CD4-positive, alpha-beta T cell treated with Interleukin-4 for 1 hour (primary cell): ENCODE measurements at regions not wholly inside any gene's neighbourhood (a gene's known extent, or its start where the extent isn't known, plus 50 kb on each side); places are given as distances from the start of the nearest gene placed in this dataset.
"Not testable (repeated sequence)": the region's sequence is repeated elsewhere in the genome, so short reads cannot be mapped to it uniquely, and the experiment has no call there.

Experiments
- DNase-seq, 2 donors: peaks; one replicate each; pipeline ENCODE4 v3.0.0-alpha.2; 2020 to 2022

DNA sequence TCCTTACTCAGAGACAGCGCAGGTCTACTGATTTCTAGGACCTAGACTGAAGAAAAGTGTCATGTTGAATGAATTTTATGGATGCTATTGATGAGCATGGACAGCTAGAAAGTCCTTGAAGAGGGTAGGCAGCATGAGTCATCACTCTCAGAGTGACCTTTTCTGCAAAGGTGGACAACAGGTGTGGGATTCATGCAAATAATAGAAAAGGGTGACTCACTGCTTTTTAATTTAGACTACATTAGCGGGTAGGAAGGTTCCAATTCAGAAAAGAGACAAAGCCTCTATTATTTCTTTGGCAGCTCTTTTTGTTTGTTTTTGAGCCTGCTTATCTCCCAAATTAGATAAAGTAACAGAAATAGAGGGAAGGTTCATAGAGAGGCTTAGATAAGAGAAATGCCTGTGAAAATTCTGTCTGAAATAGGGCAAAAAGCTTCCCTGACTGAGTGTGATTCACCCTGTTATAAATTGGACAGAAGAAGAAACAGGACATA, 191.4 kb downstream of the TENT5A start:
- DNase-seq: no peak

DNA sequence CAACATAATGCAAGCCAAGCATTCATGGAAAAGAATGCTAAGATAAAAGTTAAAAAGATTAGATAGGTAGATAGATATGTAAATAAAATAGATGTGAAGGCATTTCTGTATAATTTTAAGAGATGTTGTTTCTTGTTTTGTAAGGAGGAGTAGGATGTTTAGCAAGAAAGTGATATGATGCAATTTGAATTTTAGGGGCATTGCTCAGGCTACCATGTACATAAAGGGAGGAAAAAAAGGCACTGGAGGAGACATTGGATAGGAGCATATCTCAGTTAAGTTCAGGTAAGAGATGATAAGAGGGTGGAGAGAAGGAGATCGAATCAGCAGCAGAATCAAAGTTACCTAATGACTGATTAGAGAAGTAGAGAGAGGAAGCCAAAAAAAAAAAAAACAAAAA, 194.7 kb downstream of the TENT5A start:
- no peak for DNase-seq

DNA sequence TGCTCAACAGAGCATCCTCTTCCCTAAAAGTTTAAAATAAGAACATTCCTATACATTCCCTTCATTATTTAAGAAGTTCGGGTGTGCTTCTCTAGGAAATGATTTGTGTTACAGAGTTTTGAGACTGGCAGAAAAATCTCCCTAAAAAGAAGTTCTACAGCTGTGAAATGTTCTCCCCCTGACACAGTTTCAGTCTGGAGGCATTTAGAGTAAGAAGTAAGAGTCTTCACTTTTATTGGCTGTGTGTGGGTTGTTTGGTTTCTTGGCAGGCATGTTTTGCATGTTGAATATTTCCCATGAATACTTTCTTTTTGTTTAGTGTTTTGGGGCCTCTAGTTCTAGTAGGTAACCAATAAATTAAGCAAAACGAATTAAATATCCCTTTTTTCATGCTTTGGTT, 195.9 kb downstream of the TENT5A start:
- no peak for DNase-seq

DNA sequence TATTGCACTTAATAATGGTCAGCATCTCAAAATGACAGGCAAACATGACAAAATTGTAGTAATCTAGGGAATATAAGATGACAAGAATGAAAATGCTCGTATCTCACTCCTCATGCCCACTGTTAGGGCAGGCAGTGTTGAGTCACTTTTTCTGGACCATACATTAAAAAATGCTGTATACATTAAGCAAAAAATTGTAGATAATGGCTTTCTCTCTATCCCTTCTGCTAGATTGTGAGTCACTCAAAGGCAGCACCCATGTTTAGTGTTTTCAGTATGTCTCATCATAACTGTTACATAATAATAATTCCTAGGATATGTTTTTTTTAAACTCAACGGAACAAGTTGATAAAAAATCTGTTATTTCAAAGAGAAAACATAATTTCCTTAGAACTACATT, 199.3 kb downstream of the TENT5A start:
- no peak for DNase-seq

DNA sequence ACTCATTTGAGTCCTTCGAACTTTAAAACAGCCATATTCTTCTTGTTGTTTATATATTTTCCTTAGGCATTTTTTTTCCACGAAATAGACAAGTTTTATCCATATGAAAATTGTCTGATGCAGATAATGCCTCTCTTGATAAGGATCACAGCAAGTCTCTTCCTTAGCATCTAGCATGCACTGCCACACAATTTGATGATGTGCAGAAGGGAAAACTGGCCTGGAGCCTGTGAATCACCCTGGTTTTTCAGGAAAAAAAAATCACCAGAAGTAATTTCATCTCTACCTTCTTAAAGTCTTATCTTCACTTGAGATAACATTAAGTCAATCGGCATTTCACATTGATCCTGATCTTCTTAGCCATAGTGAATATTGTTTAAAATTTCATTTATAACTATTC, 199.8 kb downstream of the TENT5A start:
- no peak for DNase-seq

DNA sequence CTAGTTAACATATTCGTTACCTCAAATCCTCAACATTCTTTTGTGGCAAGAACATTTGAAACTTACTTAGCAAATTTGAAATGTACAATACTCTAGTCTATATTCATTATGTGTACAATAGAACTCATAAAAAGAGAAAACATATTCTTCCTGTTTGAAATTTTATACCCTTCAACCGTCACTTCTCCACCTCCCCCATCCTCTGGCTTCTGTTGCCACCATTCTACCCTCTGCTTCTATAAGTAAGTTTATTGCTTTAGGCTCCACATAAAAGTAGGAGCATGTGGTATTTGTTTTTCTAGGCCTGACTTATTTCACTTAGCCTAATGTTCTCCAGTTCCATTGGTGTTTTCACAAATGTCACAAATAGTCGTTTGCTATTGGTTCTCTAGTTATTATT, 205.3 kb downstream of the TENT5A start:
- DNase-seq: no peak

DNA sequence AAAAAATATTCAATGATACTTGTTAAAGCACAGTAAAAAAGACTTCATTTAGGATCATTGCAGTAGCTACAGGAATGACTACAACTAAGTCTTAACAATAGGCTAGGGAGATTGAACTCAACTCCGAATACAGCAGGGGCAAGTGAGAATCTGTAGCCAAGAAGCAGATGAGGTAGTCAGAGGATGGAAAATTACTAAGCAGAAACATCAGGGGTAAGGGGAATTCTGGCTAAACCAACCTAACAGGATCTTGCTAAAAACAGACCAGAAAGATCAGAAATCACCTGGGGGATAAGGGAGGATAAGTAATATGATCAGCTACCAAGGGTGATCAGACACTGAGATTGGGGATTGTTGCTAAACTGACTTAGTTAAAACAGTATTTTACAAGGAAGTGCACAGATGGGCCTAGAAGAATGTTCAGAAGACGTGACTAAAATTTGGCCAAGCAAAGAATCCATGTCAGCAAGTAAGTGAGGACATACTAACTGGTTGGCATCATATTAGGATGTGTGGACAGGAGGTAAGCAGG, 217.5 kb downstream of the TENT5A start:
- DNase-seq: no peak

DNA sequence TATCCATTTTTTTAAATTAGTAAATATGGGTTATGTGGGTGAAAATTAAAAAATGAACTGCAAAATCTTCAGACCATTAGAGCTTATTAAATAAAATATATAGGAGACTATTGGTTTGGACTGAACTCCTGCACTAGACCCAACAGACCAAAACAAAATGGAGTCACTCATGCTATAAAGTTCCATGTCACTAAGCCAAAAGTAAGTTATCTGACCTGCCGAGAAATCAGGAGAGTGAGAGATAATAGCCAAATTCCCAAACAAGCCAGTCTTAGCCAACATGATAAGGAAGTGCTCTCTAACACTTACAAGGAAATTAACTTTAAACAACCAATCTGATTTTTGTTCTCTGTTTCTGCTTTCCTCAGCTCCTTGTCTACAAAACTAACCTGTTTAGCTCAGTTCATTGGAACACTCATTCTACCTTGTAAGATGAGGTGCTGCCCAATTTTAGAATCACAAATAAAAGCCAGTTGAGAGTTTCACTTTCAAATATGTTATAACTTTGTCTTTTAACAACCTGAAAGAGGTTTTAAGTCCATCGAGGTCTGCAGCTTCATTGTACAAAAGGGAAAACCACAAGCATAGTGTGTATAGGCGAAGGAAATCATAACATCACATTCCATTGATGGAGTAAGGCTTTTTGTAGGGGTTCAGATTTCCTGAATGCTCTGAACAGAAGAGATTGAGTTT, 220.5 kb downstream of the TENT5A start:
- no peak for DNase-seq

DNA sequence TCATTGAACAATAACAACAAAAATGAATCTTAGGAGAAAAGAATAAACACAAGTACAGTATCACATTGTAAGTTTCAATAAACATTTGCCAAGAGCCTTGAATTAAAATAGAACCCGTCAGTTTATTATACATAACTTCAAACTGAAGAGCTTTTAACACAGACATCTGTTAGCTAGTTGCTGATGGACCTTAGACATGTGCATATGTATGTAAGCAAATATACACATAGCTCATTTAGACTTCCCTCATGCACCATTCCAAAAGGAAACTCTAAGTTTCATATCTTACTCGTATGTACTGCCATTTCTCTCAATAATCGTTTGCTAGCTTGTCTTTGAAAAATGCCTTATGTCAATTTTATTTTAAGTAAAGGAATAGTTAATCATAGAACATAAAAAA, 235.0 kb downstream of the TENT5A start:
- DNase-seq: no peak

DNA sequence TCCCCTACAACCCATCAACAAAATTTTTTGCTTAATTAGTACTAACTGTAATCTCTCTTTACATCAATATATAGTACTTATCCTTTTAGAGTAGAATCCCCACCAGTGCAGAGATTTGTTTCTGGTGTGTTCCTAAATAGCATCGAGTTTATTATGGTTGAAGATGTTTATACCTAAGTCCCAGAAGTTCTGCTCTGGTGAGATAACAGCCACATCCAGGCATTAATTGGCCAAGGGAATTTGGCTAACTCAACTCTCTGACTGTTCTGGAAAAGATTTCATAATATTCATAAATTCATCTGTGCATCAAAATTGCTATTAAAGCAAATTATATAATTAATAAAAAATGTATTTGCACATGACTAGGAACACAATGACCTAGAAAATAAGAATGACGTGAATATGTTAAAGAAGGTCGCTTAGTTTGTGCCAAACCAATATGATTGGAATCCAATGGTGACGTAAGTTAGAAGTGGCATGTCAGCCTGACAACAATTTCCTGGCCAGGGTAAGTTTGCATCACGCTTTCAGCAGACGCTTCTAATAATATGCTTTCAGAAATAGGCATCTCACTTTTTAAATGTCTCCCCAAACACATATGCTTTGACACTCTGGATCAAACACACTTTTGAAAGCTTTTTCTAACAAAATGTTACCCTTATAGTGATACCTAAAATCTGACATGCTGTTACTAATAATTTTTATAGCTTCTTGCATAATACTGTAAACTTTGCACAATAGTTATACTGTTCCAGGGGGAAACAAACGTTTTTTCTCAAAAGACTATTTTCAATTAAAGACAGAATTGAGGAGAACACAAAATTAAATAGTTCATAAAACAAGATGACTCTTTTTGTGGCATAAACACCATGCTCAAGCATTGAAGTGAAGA, 236.7 kb downstream of the TENT5A start:
- no peak for DNase-seq

DNA sequence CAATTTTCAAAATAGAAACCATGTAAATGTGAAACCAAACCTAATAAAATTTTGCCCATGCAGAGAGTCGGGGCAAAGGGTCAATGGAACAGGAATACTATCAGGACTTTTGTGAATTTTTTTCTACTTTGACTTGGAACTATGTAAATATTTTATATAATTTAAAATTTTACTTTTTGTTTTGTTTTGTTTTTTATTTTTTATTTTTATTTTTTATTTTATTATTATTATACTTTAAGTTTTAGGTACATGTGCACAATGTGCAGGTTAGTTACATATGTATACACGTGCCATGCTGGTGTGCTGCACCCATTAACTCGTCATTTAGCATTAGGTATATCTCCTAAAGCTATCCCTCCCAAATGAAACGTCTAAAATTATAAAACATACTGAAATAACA, 238.3 kb downstream of the TENT5A start:
- DNase-seq: not testable (repeated sequence)

DNA sequence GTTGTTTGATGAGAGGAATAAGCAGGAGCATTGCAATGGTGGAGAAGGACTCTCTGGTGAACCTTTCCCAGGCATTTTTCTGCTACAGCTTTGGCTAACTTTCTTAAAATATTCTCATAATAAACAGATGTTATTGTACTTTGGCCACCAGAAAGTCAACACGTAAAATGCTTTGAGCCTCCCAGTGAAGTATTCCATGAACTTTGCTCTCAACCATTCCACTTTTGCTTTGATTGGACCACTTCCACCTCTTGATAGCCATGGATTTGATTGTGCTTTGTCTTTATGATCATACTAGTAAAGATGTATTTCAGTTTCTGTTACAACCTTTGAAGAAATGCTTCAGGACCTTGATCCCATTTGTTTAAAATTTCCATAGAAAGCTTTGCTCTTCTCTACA, 241.1 kb downstream of the TENT5A start:
- DNase-seq: no peak

DNA sequence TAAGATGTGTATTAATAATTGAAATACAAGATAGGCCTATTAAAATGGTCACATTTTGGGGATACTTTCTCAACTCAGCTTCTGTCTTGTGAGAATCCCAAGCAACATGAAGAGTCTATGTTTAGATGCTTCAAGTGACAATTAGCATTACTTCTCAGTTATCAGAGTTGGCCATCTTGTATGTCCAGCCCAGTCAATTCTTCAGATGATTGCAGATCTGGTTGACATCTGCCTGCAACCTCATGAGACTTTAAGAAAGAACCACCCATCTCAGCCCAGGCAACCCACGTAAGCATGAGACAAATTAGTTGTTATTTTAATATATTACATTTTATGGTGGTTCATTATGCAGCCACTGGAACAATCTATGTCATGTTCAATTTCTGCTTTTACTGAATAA, 256.5 kb downstream of the TENT5A start:
- DNase-seq: no peak

DNA sequence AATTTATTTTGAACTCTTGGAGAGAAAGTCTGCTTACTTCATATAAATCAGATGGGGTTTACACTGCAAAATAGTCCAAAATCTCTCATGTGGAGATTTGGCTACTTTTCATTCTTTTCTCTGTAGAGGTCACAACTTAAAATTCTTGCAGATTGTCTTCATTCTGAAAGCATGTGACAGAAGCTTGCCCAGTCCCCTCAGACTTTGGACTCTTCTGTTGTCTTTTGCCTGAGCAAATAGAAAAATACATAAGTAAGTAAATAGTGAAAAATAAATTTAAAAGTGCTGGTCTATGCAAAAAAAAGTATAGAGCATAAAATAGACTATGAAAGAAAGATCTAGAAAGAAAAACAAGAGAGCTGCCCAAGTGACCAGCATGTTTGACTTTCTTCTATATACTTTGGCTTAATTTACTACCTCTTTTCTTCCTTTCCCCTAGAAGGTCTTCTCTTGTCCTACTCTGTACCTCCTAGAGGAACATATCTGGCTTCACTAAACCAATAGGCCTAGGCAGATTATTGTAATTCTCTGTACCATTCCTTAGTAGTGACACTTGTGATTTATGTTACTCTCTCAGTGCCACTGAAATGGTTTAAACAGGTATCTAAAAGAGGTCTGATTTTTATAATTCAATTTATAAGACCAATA, 260.9 kb downstream of the TENT5A start:
- no peak for DNase-seq

DNA sequence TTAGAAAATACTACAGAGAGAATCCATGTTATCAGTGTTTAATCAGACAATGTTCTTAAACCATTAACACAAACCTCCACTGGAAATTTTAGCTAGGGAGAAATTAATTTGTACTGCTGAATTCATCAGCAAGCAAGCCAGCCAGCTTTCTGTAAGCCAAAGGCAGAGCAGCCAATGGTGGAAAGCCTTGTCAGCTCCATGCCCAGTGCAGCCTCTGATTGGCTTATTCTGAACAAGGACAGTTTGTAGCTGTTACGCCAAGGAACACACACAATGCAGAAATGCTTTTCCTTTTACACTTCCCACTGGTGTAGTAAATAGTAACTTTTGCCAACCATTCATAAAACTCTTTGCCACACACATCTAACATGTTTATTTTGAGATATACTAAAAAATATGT, 265.0 kb downstream of the TENT5A start:
- DNase-seq: no peak

DNA sequence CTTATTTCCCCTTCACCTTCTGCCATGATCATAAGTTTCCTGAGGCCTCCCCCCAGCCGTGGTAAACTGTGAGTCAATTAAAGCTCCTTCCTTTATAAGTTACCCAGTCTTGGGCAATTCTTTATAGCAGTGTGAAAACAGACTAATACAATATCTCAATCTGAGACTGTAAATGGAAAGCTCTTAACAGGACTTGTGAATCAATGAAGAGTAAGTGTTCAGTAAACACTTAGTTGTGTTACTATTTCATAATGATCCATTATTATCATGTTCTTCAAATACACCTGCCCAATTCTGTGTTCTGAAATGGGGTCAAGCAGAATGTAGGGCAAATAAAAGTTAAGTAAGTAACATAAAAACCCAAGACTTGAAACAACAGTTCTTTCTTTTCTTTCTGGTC, 266.2 kb downstream of the TENT5A start:
- DNase-seq: no peak

DNA sequence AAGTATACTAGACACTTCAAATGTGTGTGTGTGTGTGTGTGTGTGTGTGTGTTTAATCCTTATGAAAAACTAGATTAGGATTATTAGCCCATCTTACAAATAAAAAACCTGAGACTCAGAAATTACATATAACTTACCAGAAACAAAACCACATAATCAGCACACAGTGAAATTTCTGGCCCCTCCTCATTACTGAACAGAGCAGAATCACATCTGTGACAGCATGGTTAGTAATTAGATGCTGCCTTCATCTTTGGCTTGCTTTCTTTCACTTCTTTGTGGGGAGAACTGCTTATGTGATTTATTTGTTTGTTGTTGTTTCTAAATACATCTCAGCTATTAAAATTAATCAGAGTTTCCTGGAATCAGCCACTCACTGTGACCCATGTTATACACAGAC, 267.1 kb downstream of the TENT5A start:
- DNase-seq: no peak

DNA sequence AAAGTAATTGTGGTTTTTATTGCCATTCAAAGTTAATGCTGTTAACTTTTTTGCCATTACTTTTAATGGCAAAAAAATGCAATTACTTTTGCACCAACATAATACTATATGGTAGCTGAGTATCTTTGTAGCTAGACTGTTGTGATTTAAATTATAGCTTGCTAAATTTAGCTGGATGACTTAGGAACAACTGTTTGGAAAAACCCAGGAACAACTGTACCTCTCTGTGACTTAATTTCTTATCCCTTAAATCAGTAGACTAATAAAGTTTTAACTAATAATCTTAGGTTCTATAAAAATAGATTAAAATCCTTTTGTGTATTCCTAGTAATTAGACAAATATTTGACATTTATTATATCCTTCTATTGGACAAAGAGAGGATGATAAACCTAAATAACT, 268.2 kb downstream of the TENT5A start:
- DNase-seq: no peak

DNA sequence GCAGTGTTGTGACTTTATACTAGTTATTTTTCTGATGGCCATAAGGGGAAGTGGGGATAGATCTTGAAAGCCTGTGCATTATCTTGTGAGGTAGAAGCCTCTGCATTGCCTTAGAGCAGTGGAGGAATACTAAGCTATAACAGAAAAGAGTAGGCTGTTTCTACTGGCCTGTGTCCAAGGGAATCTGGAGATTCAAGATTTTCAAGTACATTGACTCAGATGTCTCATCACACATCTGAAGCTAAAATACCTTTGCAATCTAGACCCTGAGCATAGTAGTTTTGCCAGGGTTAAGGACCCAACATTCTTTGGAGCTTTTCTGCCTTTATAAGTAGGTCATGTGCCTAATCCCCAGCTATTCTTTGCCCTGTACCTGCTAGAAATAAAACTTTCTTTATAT, 272.3 kb downstream of the TENT5A start:
- DNase-seq: no peak

DNA sequence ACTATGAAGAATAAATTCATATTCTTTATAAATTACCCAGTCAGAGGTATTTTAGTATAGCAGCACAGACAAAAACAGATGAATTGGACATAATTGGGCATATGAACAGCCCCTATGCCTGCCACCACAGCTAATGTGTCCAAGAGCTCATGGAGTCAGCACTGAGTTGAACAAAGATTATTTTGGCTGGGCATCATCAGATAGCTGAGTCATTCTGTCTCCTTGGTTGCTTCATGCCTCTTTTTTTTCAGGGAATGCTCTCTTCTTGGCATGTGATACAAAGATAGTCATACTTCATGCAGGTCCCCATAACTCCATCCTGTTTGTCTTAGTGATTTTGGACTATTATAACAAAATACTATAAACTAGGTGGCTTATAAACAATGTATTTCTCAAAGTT, 275.6 kb downstream of the TENT5A start:
- DNase-seq: no peak

DNA sequence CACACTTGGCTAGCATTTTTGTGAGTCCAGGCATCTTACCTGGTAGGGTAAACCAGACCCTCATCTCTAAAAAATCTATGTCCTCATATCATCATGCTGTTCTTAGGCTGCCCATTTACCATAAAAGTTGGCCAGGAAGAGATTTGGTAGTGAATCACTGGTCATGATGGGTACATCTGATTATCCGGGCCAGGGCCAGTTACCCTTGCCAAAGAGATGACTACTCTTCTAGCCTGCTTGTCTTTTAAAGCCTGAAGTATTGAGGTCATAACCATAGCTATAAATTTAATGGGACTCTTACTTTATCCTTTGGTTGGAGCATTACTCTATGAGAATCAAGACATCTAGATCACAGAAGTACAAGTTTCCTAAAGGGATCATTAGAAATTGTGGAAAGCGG, 276.8 kb downstream of the TENT5A start:
- no peak for DNase-seq

DNA sequence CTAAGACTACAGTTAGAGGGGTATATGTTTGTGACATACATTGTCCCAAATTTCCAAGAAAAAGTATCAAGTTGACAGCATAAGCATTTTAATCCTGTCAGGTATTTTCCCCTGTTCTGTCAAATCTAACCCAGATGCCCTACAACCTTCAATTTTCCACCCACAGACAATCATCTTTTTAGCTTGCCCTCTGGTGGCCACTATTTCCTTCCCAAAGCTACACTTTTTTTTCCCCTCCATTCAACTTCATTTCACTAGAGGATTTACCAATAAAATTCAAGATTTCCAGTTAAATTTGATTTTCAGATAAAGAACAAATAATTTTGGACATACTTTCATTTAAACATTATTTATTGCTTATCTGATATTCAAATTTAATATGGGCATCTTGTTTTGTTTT, 286.6 kb downstream of the TENT5A start:
- DNase-seq: no peak

DNA sequence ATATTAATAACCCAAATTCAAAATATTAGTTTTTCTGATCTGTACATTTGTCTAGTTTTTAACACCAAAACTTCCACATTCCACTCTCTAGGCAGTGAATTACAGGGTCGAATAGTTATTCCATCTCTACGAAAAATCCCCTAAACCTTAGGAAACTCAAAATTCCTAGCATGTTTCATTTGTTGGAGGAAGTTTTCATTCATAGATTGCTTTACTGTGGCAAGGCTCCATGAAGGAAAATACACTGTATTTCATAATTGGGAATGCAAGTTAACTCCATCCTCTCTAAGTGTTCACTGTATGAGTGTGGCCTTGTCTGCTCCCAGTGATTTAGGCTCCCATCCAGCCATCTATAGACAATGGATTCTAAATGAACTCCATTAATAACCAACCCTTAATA, 296.1 kb downstream of the TENT5A start:
- no peak for DNase-seq

DNA sequence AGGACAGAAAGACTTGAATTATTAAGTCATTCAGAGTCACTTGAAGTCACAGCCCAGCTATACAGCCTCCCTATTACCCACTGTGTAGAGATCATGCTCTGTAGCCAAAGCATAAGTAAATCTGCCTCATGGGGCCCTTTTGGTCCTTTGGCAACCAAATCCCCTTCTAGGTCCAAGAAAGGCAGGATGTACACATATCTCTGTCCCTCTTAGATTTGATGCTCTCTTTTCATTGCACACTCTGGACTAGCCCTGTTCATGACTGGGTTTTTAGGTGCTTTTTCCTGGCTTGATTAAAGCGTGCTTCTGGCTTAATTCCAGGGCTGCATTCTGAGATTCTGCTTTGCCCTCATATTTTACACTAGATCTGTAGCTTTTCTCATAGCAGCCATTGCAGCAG, 296.8 kb downstream of the TENT5A start:
- DNase-seq: no peak
